Muscle of leg (tissue), 3 donors: ENCODE measurements at regions not wholly inside any gene's neighbourhood (a gene's known extent, or its start where the extent isn't known, plus 50 kb on each side); places are given as distances from the start of the nearest gene placed in this dataset.
A peak's percentile ranks its signal among the peaks of the same experiment; 100 is the strongest.

Experiments
- DNase-seq: peaks from one replicate; pipeline ENCODE4 v3.0.0; 2013
- H3K27ac ChIP-seq: one replicate; pipeline ENCODE4 v1.5.1; 2013; ENCODE audit warnings: mild to moderate bottlenecking, low read length, control low read depth
- H3K27me3 ChIP-seq: one replicate; pipeline ENCODE4 v1.6.1; 2013; ENCODE audit warnings: low read length; ENCODE audit not compliant: control insufficient read depth, insufficient read depth
- H3K36me3 ChIP-seq: one replicate; pipeline ENCODE4 v1.6.1; 2013; ENCODE audit warnings: low read length; ENCODE audit not compliant: control insufficient read depth, insufficient read depth
- H3K4me1 ChIP-seq: one replicate; pipeline ENCODE4 v1.6.1; 2013; ENCODE audit warnings: low read length; ENCODE audit not compliant: control insufficient read depth, insufficient read depth
- H3K4me3 ChIP-seq: one replicate; pipeline ENCODE4 v1.5.1; 2013; ENCODE audit warnings: low read length, control low read depth
- H3K9me3 ChIP-seq: replicated peaks from 2 replicates; pipeline ENCODE4 v1.6.1; 2013; ENCODE audit warnings: low read depth, low read length; ENCODE audit not compliant: control insufficient read depth
- WGBS: methylation state at CpG from one replicate; pipeline ENCODE4 v1.1.5; 2013; ENCODE audit warnings: missing lambda C conversion rate; ENCODE audit not compliant: insufficient coverage; 5-methylcytosine and 5-hydroxymethylcytosine counted together

- peak; percentile 30 for DNase-seq
- 43% methylated on average over 1 of the region's 4 CpGs for WGBS
Observed at GRCh38 chr1:68994096-68994495, 497.2 kb upstream of the DEPDC1 start.

GRCh38 chr1:69016468-69016867 lies 519.6 kb upstream of the DEPDC1 start:
- H3K4me1 ChIP-seq, result no peaks in the 10 kb centered on the region
- no peak for DNase-seq
- H3K36me3 ChIP-seq, result no peaks in the 10 kb centered on the region
- H3K9me3 ChIP-seq, result no peaks in the 10 kb centered on the region
- H3K4me3 ChIP-seq, result no peak overlapping the region
- no peaks in the 10 kb centered on the region for H3K27me3 ChIP-seq
- no peak overlapping the region for H3K27ac ChIP-seq

More at GRCh38 chr1:68994096-68994495, 497.2 kb upstream of the DEPDC1 start:
- Histone ChIP-seq H3K27ac (no peak overlapping the region), H3K9me3 (no peaks in the 10 kb centered on the region), H3K36me3 (no peaks in the 10 kb centered on the region), H3K27me3 (no peaks in the 10 kb centered on the region), H3K4me1 (no peaks in the 10 kb centered on the region), H3K4me3 (no peak overlapping the region)

GRCh38 chr1:69029649-69030048 lies 532.8 kb upstream of the DEPDC1 start:
- no peak for DNase-seq
- no peaks in the 10 kb centered on the region for H3K27me3 ChIP-seq
- peaks cover 4% of the 10 kb centered on the region for H3K9me3 ChIP-seq
- H3K36me3 ChIP-seq, result no peaks in the 10 kb centered on the region
- no peak overlapping the region for H3K4me3 ChIP-seq
- H3K4me1 ChIP-seq, result no peaks in the 10 kb centered on the region
- H3K27ac ChIP-seq, result no peak overlapping the region
- WGBS, result 88% methylated on average over 3 of the region's 3 CpGs

GRCh38 chr1:69038379-69038778 lies 529.3 kb upstream of the LRRC7 start:
- H3K4me3 ChIP-seq, result no peak overlapping the region
- no peak overlapping the region for H3K27ac ChIP-seq
- peaks cover 6% of the 10 kb centered on the region for H3K9me3 ChIP-seq

GRCh38 chr1:69045572-69045971 lies 522.1 kb upstream of the LRRC7 start:
- Histone ChIP-seq H3K36me3 (no peaks in the 10 kb centered on the region), H3K4me1 (no peaks in the 10 kb centered on the region), H3K9me3 (no peaks in the 10 kb centered on the region), H3K27me3 (no peaks in the 10 kb centered on the region), H3K27ac (no peak overlapping the region), H3K4me3 (no peak overlapping the region)
- WGBS, result no CpG with 5 or more reads among the region's 1 CpG
- DNase-seq, result no peak

More at GRCh38 chr1:69038379-69038778, 529.3 kb upstream of the LRRC7 start:
- no peaks in the 10 kb centered on the region for H3K36me3 ChIP-seq
- no peaks in the 10 kb centered on the region for H3K27me3 ChIP-seq
- no peaks in the 10 kb centered on the region for H3K4me1 ChIP-seq
- DNase-seq, result no peak

- WGBS, result 75% methylated on average over 1 of the region's 2 CpGs
- Histone ChIP-seq H3K36me3 (no peaks in the 10 kb centered on the region), H3K9me3 (no peaks in the 10 kb centered on the region), H3K27ac (no peak overlapping the region), H3K4me1 (no peaks in the 10 kb centered on the region), H3K4me3 (no peak overlapping the region), H3K27me3 (no peaks in the 10 kb centered on the region)
- no peak for DNase-seq
Observed at GRCh38 chr1:69055194-69055593, 512.5 kb upstream of the LRRC7 start.

GRCh38 chr1:69058454-69058853 lies 509.3 kb upstream of the LRRC7 start:
- H3K4me3 ChIP-seq, result no peak overlapping the region
- H3K36me3 ChIP-seq, result no peaks in the 10 kb centered on the region
- no peaks in the 10 kb centered on the region for H3K9me3 ChIP-seq
- no CpG with 5 or more reads among the region's 3 CpGs for WGBS
- H3K27me3 ChIP-seq, result no peaks in the 10 kb centered on the region
- DNase-seq, result no peak
- no peaks in the 10 kb centered on the region for H3K4me1 ChIP-seq
- no peak overlapping the region for H3K27ac ChIP-seq

GRCh38 chr1:69070660-69071373 lies 496.9 kb upstream of the LRRC7 start:
- H3K27me3 ChIP-seq, result no peaks in the 10 kb centered on the region
- no peak overlapping the region for H3K27ac ChIP-seq
- no peaks in the 10 kb centered on the region for H3K4me1 ChIP-seq
- DNase-seq, result no peak
- no peak overlapping the region for H3K4me3 ChIP-seq
- WGBS, result 92% methylated on average over 2 of the region's 7 CpGs
- no peaks in the 10 kb centered on the region for H3K36me3 ChIP-seq
- H3K9me3 ChIP-seq, result no peaks in the 10 kb centered on the region

GRCh38 chr1:69073176-69073575 lies 494.5 kb upstream of the LRRC7 start:
- 93% methylated on average over 2 of the region's 2 CpGs for WGBS
- Histone ChIP-seq H3K9me3 (no peaks in the 10 kb centered on the region), H3K27ac (no peak overlapping the region), H3K4me1 (no peaks in the 10 kb centered on the region), H3K4me3 (no peak overlapping the region), H3K27me3 (no peaks in the 10 kb centered on the region), H3K36me3 (no peaks in the 10 kb centered on the region)
- no peak for DNase-seq

- no peaks in the 10 kb centered on the region for H3K27me3 ChIP-seq
- H3K36me3 ChIP-seq, result no peaks in the 10 kb centered on the region
- no peak overlapping the region for H3K27ac ChIP-seq
- H3K4me3 ChIP-seq, result no peak overlapping the region
- no peaks in the 10 kb centered on the region for H3K9me3 ChIP-seq
- no CpG with 5 or more reads among the region's 3 CpGs for WGBS
- H3K4me1 ChIP-seq, result no peaks in the 10 kb centered on the region
- DNase-seq, result no peak
Observed at GRCh38 chr1:69076631-69077030, 491.1 kb upstream of the LRRC7 start.

- Histone ChIP-seq H3K27ac (no peak overlapping the region), H3K36me3 (no peaks in the 10 kb centered on the region), H3K9me3 (no peaks in the 10 kb centered on the region), H3K27me3 (no peaks in the 10 kb centered on the region), H3K4me3 (no peak overlapping the region), H3K4me1 (no peaks in the 10 kb centered on the region)
- WGBS, result no CpG with 5 or more reads among the region's 1 CpG
- no peak for DNase-seq
Observed at GRCh38 chr1:69077198-69077597, 490.5 kb upstream of the LRRC7 start.
